ENCODE measurements at regions not wholly inside any gene's neighbourhood (a gene's known extent, or its start where the extent isn't known, plus 50 kb on each side); places are given as distances from the start of the nearest gene placed in this dataset.

GRCh38 chr20:41853806-41854205 is 235.6 kb upstream of the CHD6 start:
- H3K36me3 ChIP-seq (ENCODE audit: control insufficient read depth in 1 of 2, insufficient read depth in 2 of 2, low read length in 2 of 2), result no peaks in the 10 kb centered on the region
- H3K27ac ChIP-seq (ENCODE audit: low read depth, low read length), result no peak overlapping the region
- H3K79me2 ChIP-seq (ENCODE audit: insufficient read depth, low read length), result no peaks in the 10 kb centered on the region
- no peak overlapping the region for H3K9ac ChIP-seq (ENCODE audit: low read length)
- H3K9me3 ChIP-seq (ENCODE audit: control insufficient read depth in 1 of 2, insufficient read depth in 1 of 2, low read depth in 1 of 2, low read length in 2 of 2), result no peaks in the 10 kb centered on the region
- ATAC-seq (no peak), DNase-seq (ENCODE audit: low read depth, low spot score) (no peak)
- H2AFZ ChIP-seq (ENCODE audit: low read depth, low read length, poor library complexity, severe bottlenecking), result no peak overlapping the region
- no peaks in the 10 kb centered on the region for H3K4me1 ChIP-seq (ENCODE audit: control insufficient read depth in 1 of 2, insufficient read depth in 2 of 2, low read length in 2 of 2)
- H3K4me3 ChIP-seq (replicated peaks in 1 of 2; ENCODE audit: low read depth in 1 of 2, low read length in 2 of 2), result no peak overlapping the region
- intact Hi-C loops (cut with micrococcal nuclease), result no loop called here
- CTCF ChIA-PET, result no interaction called here
- H3K4me2 ChIP-seq (ENCODE audit: low read length), result no peak overlapping the region
- TF ChIP-seq TCF7L2 (IDR thresholded peaks at IDR 0.05; ENCODE audit: borderline replicate concordance, extremely low read depth, insufficient read depth, insufficient read length) (no peak), MAX (IDR thresholded peaks at IDR 0.05) (no peak), POLR2AphosphoS5 (IDR thresholded peaks at IDR 0.05; ENCODE audit: low read depth, low read length) (no peak), EZH2phosphoT487 (IDR thresholded peaks at IDR 0.05; ENCODE audit: borderline replicate concordance) (no peak), SP1 (IDR thresholded peaks at IDR 0.05; ENCODE audit: low read depth) (no peak), CBX3 (IDR thresholded peaks at IDR 0.05; ENCODE audit: low read depth) (no peak), SIN3A (IDR thresholded peaks at IDR 0.05; ENCODE audit: low read depth) (no peak), EZH2 (IDR thresholded peaks at IDR 0.05) (no peak), RAD21 (IDR thresholded peaks at IDR 0.05; ENCODE audit: low read depth) (no peak), POLR2A (IDR thresholded peaks at IDR 0.05; ENCODE audit: borderline replicate concordance, extremely low read depth, insufficient read depth, insufficient read length) (no peak), ZNF274 (IDR thresholded peaks at IDR 0.05; ENCODE audit: low read depth, low read length) (no peak), SRF (IDR thresholded peaks at IDR 0.05; ENCODE audit: low read depth) (no peak), ELF1 (IDR thresholded peaks at IDR 0.05; ENCODE audit: borderline replicate concordance, low read depth) (no peak), REST (IDR thresholded peaks at IDR 0.05; ENCODE audit: low read depth) (no peak), ZBTB33 (IDR thresholded peaks at IDR 0.05; ENCODE audit: extremely low read depth, insufficient replicate concordance, low read length) (no peak), CEBPB (IDR thresholded peaks at IDR 0.05; ENCODE audit: low read depth) (no peak), YY1 (IDR thresholded peaks at IDR 0.05; ENCODE audit: extremely low read depth, insufficient replicate concordance, low read depth, low read length) (no peak), JUND (IDR thresholded peaks at IDR 0.05) (no peak), EGR1 (IDR thresholded peaks at IDR 0.05; ENCODE audit: low read depth) (no peak), CTCF (IDR thresholded peaks at IDR 0.05 in 2 of 3, conservative IDR thresholded peaks at IDR 0.05 in 1 of 3; ENCODE audit: borderline replicate concordance in 1 of 3, insufficient read depth in 1 of 3, low read depth in 2 of 3, low read length in 2 of 3) (no peak)
- H4K20me1 ChIP-seq (ENCODE audit: insufficient read depth), result no peaks in the 10 kb centered on the region
- POLR2A ChIA-PET, result no interaction called here
- RAD21 ChIA-PET (ENCODE audit: low non-redundant PET in 1 of 2, low total read pairs in 2 of 2, uncharacterized antibody in 2 of 2, unreplicated experiment in 2 of 2), result no interaction called here
- no peaks in the 10 kb centered on the region for H3K9me2 ChIP-seq (ENCODE audit: insufficient read depth)
- BruUV-seq (replicated peaks), result no TSS peak
- H3K27me3 ChIP-seq (ENCODE audit: insufficient read depth, low read length), result no peaks in the 10 kb centered on the region
